H7 (cell line): ENCODE measurements at regions not wholly inside any gene's neighbourhood (a gene's known extent, or its start where the extent isn't known, plus 50 kb on each side); places are given as distances from the start of the nearest gene placed in this dataset.
A peak's percentile ranks its signal among the peaks of the same experiment; 100 is the strongest.

ENCODE experiments used
- DNase-seq: peaks from one replicate; pipeline ENCODE4 v3.0.0; 2012
- H3K27me3 ChIP-seq: 2 replicates; pipeline ENCODE4 v1.6.0; 2011; ENCODE audit warnings: mild to moderate bottlenecking, low read length; ENCODE audit not compliant: control insufficient read depth, insufficient read depth
- H3K36me3 ChIP-seq: replicated peaks from 2 replicates; pipeline ENCODE4 v1.5.1; 2011; ENCODE audit warnings: low read length; ENCODE audit not compliant: control insufficient read depth, insufficient read depth
- H3K4me3 ChIP-seq: 2 replicates; pipeline ENCODE4 v1.5.1; 2011; ENCODE audit warnings: low read depth, mild to moderate bottlenecking, control low read depth, low read length, moderate library complexity; ENCODE audit not compliant: insufficient read depth

DNA sequence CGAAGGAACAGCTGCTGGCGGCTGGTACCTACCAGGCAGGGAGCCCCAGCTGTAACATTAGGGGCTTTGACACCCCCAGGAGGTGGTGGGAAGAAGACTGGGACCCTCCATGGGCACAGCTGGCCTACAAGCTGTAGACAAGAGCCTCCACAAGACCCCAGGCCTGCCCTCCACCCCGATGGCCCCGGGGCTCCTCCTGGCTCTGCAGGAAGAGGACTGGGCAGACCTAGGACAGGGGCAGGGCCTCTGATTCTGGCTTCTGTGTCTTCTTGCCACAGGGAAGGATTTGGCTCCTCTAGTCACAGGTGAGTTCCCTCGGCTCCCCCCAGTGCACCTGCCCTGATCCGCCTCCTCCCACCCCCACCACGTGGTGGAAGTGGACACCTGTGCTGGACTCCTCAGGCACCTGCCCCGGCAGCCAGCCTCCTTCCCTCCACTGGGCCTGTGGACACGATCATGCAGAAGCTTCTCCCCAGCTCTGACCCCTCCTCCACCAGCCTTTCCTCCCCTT lies 53.4 kb upstream of the ODC1 start:
- peak; percentile 39 for DNase-seq
- H3K4me3 ChIP-seq: no peak overlapping the region
- no peaks in the 10 kb centered on the region for H3K36me3 ChIP-seq

DNA sequence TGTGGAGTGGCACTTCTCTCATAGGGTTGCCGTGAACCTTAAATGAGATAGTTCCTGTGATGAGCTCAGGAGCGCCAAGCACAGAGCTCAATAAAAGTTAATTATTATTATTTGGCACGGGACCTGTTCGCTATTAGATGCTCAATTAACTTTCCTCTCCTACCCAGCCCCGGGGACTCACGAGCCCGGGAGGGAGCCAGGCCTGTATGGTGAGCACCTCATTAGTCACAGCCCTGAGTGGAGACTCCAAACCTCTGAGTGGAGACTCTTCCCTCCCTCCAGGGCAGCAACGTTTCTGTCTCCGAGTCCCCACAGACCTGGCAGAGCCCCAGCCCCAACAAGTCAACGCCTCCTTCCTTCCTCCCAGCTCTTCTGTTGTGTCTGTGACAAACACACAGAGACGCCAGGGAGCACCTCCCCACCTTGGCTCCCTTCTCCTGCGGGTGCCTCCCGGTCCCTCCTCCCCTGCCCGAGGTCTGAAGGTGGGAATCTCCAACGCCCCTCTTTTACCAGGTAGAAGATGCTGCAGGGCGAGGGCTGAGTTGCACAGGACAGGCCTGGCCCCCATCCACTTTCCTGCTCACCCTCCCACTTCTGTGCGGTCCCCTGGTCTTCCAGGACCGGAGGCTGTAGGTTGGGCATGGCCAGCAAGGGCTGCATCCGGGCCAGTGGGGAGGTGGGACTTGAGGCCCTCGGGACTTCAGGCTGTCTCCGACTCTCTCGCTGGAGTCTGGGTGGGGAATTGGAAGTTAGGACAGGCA lies 52.7 kb upstream of the ODC1 start:
- Histone ChIP-seq H3K4me3 (no peak overlapping the region), H3K27me3 (no peaks in the 10 kb centered on the region), H3K36me3 (no peaks in the 10 kb centered on the region)
- DNase-seq: no peak

More for the DNA sequence above, 53.4 kb upstream of the ODC1 start:
- no peaks in the 10 kb centered on the region for H3K27me3 ChIP-seq

DNA sequence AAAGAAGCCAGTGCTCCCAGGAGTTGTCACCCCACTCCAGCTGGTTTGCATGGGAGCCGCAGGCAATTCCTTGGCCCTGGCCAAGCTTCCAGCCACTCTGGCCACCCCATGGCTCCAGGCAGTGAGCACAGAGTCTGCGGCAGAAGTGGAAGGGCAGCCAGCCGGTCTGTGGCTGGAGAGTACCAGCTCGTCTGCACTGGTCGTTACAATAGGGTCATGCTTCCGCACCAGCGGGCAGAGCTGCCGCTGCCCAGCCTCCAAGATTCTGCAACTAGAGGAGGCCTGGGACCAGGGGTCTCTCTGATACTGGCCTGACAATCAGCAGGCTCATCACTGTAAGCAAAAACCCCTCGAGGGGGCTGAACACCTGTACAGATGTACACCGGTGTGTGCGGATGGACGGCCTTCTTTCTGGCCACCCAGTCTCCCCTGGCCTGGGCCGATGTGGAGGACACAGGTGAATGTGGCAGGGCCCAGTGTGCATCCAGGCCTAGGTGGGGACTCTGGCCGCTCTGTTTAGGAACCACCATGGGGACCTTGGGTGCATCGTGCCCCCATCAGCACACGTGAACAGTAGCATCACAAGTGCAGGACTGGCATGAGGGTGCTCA lies 51.9 kb upstream of the ODC1 start:
- DNase-seq: peak; percentile 28
- Histone ChIP-seq H3K4me3 (no peak overlapping the region), H3K36me3 (no peaks in the 10 kb centered on the region), H3K27me3 (no peaks in the 10 kb centered on the region)

DNA sequence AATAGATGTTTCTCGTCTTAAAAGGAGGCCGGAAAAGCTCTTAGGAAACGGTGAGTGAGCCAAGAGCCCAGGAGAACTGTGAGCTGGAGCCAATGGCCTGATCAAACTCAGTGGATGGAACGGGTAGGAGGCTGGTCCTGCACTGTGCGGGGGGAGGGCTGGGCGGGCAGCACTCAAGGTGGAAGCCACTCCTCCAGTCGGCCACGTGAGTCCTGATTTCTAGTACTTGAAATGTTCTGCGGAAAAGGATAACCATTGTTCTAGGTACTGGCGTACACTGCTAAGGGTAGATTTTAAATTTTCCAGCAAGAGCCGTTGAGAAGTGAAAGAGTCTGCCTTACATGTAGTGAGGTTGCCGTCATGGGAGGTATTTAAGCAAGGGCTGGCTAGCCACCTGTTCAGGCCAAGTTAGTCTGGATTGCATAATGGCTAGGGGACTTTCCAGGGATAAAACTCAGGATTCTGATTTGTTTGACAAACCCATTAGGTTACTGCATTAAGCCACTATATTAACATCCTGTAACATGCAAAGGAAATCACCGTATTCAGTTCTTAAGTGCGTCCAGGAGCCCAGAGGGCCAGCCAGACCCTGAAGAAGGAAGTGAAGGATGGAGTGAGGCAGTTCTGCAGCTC lies 51.3 kb upstream of the ODC1 start:
- peak; percentile 46 for DNase-seq
- Histone ChIP-seq H3K27me3 (no peaks in the 10 kb centered on the region), H3K36me3 (no peaks in the 10 kb centered on the region), H3K4me3 (no peak overlapping the region)

DNA sequence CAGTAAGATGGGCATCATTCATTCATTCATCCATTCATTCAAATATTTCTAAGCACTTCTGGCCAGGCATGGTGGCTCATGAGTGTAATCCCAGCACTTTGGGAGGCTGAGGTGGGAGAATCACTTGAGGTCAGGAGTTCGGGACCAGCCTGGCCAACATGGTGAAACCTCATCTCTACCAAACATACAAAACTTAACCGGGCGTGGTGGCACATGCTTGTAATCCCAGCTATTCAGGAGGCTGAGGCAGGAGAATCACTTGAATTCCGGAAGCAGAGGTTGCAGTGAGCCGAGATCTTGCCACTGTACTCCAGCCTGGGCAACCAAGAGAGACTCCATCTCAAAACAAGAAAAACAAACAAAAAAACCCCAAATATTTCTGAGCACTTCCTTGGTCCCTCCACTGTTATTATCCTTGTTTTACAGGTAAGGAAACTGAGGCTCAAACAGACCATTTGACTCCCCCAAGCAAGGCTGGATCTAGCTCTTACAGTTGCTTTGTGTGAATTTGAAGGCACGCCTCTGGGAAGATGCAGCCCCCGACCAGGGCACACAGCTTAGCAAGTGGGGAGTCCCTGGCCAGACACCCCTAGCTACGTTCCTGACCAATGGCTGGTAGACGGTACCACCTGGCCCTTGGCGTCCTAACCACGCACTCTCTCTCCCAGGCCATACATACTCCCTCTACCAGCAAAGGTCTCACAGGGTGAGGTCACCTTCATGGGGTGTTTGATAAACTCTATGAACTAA lies 50.6 kb upstream of the ODC1 start:
- Histone ChIP-seq H3K4me3 (no peak overlapping the region), H3K36me3 (no peaks in the 10 kb centered on the region), H3K27me3 (no peaks in the 10 kb centered on the region)
- peak; percentile 28 for DNase-seq
